CD4-positive, alpha-beta T cell treated with Interleukin-6 at 100 ng/mL for 8 hours (primary cell): ENCODE measurements at regions not wholly inside any gene's neighbourhood (a gene's known extent, or its start where the extent isn't known, plus 50 kb on each side); places are given as distances from the start of the nearest gene placed in this dataset.
"Not testable (repeated sequence)": the region's sequence is repeated elsewhere in the genome, so short reads cannot be mapped to it uniquely, and the experiment has no call there.

Source experiments
- DNase-seq: peaks from one replicate; pipeline ENCODE4 v3.0.0-alpha.2; 2020; ENCODE audit warnings: mixed read lengths, low spot score

DNA sequence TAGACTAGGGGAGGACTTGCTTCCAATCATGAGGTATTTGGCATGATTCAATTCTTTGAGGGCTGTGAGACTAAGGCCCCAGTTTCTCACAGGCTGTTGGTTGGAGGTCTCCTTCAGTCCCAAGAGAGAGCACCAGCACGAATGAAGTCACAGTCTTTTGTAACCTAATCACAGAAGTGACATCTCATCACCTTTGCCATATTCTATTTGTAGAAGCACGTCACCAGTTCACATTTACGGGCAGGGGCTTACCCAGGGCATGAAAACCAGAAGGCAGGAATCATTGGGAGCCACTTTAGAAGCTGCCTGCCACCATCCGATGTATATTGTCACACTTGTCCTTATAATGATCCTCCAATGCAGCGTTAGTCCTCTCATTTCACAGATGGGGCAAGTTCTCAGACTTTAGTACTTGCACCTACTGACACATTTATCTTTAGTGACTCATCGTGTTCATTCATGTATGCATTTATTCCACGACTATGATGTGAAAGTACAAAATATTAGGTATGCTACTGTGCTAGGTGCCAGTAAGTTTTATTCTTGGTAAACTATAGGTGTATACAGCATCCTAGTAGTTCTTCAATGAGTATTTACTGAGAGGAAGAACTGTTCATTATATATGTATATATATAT, 163.8 kb upstream of the PGRMC2 start:
- no peak for DNase-seq

DNA sequence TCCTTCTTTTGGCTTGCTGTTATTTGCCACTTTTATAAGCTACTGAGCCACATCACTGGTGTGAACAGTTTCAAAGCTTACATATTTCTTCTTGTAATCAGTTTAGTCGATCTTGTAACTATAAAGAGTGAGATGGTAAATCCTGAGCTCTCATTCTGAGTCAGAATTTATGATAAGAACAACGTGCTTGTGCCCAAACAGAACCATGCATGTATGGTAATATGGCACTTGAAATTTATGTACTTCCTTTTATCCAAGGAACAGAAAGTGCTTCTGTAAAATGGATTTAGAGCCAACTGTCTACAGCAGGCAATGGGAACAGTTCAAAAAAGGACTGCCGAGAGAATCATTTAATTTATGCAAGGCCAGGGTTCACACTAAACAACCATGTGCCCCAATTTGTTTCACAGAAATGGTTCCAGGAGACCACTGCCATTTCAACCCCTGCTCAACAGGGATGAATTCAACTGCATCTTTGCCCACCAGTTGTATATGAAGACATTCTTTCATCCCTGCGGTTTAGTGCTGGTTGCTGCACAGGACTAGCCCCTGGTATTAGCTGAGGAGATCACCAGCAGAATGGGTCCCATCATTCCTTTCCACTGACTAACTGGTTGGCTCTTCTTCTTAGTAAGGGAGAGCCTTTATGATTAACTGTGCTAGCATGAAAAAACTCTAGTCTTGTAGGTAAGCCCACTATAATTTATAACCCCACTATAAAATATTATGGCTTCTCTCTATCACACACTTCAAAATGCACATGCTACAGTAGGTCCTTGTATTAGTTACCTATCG, 162.9 kb upstream of the PGRMC2 start:
- DNase-seq = no peak

DNA sequence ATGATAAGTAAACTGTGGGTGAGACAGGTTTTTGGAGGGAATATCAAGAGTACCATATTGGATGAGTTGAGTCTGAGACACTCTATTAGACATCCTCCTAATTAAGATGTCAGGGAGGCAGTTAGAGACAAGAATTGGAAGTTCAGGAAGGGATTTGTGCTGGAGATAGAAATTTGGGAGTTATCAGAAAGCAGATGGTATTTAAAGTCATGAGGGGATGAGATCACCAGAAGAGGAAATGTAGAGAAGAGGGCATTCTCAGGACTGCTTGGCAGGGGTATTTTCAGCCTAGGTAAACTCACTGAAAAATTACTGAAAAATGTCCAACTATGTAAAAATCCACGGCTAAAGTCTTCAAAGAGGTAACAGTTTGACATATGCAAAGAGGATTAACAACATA, 161.6 kb upstream of the PGRMC2 start:
- DNase-seq = no peak

DNA sequence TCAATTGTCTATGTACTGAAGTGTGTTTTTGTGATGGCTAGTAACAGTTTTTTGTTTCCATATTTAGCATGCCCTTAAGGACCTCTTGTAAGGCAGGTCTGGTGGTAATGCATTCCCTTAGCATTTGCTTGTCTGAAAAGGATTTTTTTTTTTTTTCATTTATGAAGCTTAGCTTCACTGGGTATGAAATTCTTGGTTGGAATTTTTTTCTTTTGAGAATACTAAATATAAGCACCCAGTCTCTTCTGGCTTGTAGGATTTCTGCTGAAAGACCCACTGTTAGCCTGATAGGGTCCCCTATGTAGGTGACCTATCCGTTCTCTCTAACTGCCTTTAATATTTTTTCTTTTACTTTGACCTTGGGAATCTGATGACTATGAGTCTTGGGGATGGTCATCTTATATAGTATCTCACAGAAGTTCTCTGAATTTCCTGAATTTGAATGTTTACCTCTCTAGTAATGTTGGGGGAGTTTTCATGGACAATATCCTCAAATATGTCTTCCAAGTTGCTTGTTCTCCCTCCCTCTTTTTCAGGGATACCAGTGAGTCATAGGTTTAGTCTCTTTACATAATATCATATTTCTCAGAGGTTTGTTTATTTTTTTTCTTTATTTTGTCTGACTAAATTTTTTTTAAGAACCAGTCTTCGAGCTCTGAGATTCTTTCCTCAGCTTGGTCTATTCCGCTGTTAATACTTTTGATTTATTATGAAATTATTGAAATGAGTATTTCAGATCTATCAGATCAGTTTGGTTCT, 157.1 kb upstream of the PGRMC2 start:
- no peak for DNase-seq

- DNase-seq = no peak
These were observed 153.3 kb upstream of the PGRMC2 start for GRCh38 chr4:128440923-128441322.

- not testable (repeated sequence) for DNase-seq
These were observed 149.4 kb upstream of the PGRMC2 start for GRCh38 chr4:128437023-128437422.

DNA sequence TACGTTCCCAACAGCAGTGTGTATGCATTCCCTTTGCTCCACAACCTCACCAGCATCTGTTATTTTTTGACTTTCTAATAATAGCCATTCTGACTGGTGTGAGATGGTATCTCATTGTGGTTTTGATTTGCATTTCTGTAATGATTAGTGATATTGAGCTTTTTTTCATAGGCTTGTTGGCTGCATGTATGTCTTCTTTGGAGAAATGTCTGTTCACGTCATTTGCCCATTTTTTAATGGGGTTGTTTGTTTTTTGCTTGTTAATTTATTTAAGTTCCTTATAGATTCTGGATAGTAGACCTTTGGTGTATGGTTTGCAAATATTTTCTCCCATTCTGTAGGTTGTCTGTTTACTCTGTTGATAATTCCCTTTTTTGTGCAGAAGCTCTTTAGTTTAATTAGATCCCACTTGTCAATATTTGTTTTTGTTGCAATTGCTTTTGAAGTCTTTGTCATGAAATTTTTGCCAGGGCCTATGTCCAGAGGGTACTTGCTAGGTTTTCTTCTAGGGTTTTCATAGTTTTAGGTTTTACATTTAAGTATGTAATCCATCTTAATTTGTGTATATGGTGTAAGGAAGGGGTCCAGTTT, 141.5 kb upstream of the PGRMC2 start:
- DNase-seq = not testable (repeated sequence)

DNA sequence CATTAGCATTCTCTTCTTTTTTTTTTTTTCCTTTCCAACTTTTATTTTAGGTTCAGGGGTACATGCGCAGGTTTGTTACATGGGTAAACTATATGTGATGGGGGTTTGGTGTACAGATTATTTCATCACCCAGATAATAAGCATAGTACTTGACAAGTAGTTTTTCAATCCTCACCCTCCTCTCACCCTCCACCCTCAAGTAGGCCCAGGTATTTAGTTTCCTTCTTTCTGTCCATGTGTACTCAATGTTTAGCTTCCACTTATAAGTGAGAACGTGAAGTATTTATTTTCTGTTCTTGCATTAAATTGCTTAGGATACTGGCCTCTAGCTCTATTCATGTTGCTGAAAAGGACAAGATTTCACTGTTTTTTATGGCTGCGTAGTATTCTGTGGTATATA, 140.8 kb upstream of the PGRMC2 start:
- no peak for DNase-seq

DNA sequence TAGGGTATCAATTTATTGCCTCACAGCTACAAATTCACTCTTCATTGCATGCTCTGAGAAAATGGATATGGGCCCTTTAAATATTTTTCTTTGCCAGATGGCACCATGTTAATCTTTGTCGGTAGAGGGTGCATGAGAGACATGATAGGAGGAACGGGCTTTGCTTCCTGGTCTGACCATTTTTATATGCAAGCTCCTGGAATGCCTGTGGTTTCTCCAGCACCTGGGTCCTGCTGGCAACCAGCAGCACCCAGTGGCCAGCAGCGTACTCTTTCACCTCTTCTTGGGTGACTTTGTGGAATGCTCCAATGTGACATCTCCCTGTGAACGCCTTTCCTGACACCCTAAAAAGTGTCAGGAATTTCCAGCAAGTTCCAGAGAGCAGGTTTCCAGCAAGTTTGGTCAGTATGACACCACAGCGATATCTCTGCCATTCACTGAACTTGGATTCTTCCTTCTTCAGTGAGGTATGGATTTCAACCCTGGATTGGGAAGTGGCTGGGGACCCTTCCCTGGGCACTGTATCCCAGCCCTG, 140.3 kb upstream of the PGRMC2 start:
- DNase-seq = no peak

- DNase-seq = no peak
These were observed 137.2 kb upstream of the PGRMC2 start for GRCh38 chr4:128424527-128425497.

GRCh38 chr4:128422296-128422695, 134.7 kb upstream of the PGRMC2 start:
- not testable (repeated sequence) for DNase-seq

- DNase-seq = no peak
These were observed 129.3 kb upstream of the PGRMC2 start for GRCh38 chr4:128416921-128417320.

- no peak for DNase-seq
These were observed 122.4 kb upstream of the PGRMC2 start for GRCh38 chr4:128410037-128410436.

DNA sequence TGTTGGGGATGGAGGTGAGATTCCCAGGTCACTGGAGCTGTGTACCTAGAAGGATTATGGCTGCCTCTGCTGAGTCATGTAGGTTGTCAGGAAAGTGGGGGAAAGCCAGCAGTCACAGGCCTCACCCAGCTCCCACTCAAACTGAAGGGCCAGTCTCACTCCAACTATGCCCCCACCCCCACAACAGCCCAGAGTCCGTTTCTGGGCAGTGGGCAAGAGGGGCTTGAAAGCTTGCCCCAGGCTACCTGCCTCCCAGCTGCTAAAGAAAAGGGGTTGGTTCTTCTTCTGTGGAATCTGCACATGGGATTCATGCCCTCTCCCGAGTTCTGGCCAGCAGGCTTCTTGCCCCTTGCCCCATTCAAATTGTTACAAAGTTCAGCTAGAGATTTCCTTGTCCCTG, 116.0 kb upstream of the PGRMC2 start:
- no peak for DNase-seq

GRCh38 chr4:128394778-128395177, 107.2 kb upstream of the PGRMC2 start:
- DNase-seq = no peak

- DNase-seq = no peak
These were observed 105.6 kb upstream of the PGRMC2 start for GRCh38 chr4:128393101-128393704.

DNA sequence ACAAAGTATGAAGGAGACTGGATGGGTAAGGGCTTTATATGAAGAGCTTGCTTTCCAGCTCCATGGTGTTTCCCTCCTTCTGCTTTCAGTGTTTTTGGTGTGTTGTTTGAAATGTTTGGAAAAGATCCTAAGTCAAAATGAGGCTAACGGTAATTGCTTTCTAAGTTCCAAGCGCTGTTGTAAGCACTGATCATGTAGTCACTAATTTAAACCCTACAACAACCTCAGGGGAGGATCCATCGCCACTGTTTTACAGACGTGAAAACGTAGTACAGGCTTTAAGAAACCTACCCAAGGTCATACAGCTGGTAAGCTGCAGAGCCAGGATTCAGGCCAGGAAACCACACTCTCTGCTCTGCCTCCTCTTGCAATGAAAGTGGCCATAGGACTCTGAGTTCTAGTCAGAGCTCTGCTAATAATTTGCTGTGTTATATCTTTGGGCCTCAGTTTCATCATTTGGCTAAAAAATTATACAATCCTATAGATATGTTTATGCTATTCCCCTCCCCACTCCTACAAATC, 102.9 kb upstream of the PGRMC2 start:
- DNase-seq = no peak

DNA sequence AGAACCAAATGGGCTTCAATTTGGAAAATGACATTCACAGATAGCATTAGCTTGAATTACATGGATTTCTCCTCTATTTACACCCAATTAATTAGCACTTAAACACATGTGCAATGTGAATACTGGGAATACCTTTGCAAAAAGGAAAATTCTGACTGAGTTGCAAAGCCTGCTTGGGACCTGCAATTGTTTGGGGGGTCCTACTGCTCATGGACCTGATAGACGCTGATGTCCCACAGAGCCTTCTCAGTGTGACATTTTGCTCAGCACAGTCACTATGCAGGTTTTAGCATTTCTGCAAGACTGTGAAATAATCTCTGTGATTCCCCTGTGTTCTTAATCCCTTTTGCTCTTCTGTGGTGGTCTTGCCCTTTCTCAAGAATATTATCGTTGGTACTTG, 101.2 kb upstream of the PGRMC2 start:
- DNase-seq = no peak

- DNase-seq = no peak
These were observed 100.7 kb upstream of the PGRMC2 start for GRCh38 chr4:128388352-128388630.

GRCh38 chr4:128387600-128388351, 100.2 kb upstream of the PGRMC2 start:
- DNase-seq = no peak
